Heart left ventricle (tissue), 16 donors: ENCODE measurements at regions not wholly inside any gene's neighbourhood (a gene's known extent, or its start where the extent isn't known, plus 50 kb on each side); places are given as distances from the start of the nearest gene placed in this dataset.
"Not testable (repeated sequence)": the region's sequence is repeated elsewhere in the genome, so short reads cannot be mapped to it uniquely, and the experiment has no call there.

Experiments used
- ATAC-seq, 4 donors: fragments of 200-7000 bp; cut with Tn5 transposase; one replicate each; pipeline ENCODE4 v1.9.1; 2020 to 2022; ENCODE audit warnings: moderate library complexity in 4 of 4, mild to moderate bottlenecking in 3 of 4, moderate number of reproducible peaks in 1 of 4
- DNase-seq, 5 donors: peaks; one replicate each; pipeline ENCODE4 v3.0.0-alpha.2; 2020
- H3K27ac ChIP-seq, 12 donors: fragments of 200-600 bp; sonication (generic) in 4 of 12; one replicate each; pipeline versions ENCODE4 v1.5.0 to v1.8.0; 2016 to 2022; ENCODE audit warnings: mild to moderate bottlenecking in 2 of 12
- H3K27me3 ChIP-seq, 9 donors: fragments of 200-600 bp; sonication (generic) in 2 of 9; one replicate each; pipeline versions ENCODE4 v1.5.1 to v1.8.0; 2016 to 2022; ENCODE audit warnings: mild to moderate bottlenecking in 3 of 9
- H3K36me3 ChIP-seq, 9 donors: fragments of 200-600 bp; sonication (generic) in 2 of 9; one replicate each; pipeline versions ENCODE4 v1.5.0 to v1.8.0; 2018 to 2022; ENCODE audit warnings: mild to moderate bottlenecking in 2 of 9
- H3K4me1 ChIP-seq, 12 donors: fragments of 200-600 bp; sonication (generic) in 4 of 12; one replicate each; pipeline versions ENCODE4 v1.5.0 to v1.8.0; 2016 to 2022; ENCODE audit warnings: mild to moderate bottlenecking in 3 of 12
- H3K4me3 ChIP-seq, 12 donors: fragments of 200-600 bp; sonication (generic) in 4 of 12; one replicate each; pipeline versions ENCODE4 v1.5.0 to v1.8.0; 2017 to 2022; ENCODE audit warnings: mild to moderate bottlenecking in 9 of 12, moderate library complexity in 4 of 12
- H3K9me3 ChIP-seq, 12 donors: fragments of 200-600 bp; sonication (generic) in 4 of 12; one replicate each; pipeline versions ENCODE4 v1.5.0 to v1.8.0; 2016 to 2022; ENCODE audit warnings: mild to moderate bottlenecking in 1 of 12
- POLR2A ChIP-seq, 2 donors: fragments of 450-650 bp; IDR thresholded peaks; one replicate each; pipeline ENCODE4 v1.6.1; 2017; ENCODE audit warnings: antibody characterized with exemption in 2 of 2, mild to moderate bottlenecking in 2 of 2, moderate library complexity in 2 of 2
- WGBS, 4 donors: extraction: QIAGEN DNeasy Blood & Tissue Kit in 2 of 4; methylation state at CpG; one replicate each; pipeline versions ENCODE4 v1.1.5 to v1.1.7; 2013 to 2018; 5-methylcytosine and 5-hydroxymethylcytosine counted together
- intact Hi-C, 10 donors: fragments of 100-400 bp; cut with DNase I; formaldehyde crosslinking; loops; one replicate each; pipeline versions ENCODE4 v1.11.1 to v1.14.2; 2022
- TF ChIP-seq, protein P1 (sequence below), 12 donors: fragments of 200-600 bp; sonication (generic) in 4 of 12; IDR thresholded peaks; one replicate each; pipeline versions ENCODE4 v1.5.0 to v1.8.0; 2018 to 2022; ENCODE audit warnings: antibody characterized with exemption in 12 of 12, mild to moderate bottlenecking in 5 of 12
- donor health status: ischemic (EF 13 %, LVEDD 7.1; RV severe dilation, severe dysfunction).
- donor health status: healthy with polysubstance abuse.
- donor health status: DM: no; HTN: yes; CAD: no.
- donor health status: DM: no; HTN: no; CAD: no.
- donor health status: ischemic (EF 25% LVEDD 6.9; RV normal size, moderate dysfunction).
- donor health status: ischemic (EF 25% LVEDD 5.7; RV mildly dilated, moderate dysfunction).
- donor health status: healthy.
- donor health status: DM: yes; HTN: yes; CAD: no.
- donor health status: ischemic (EF 35%, LVEDD 5.7; RV mildly dilated, moderate dysfunction).
- donor health status: nonischemic (EF 11% LVEDD 7.7; RV severe dilation, severe dysfunction).
- donor health status: DM: yes; HTN: yes; CAD: no.
- donor health status: PGD.
- donor health status: ischemic (EF 29% LVEDD 5.4; RV normal size, mild dysfunction).
- donor health status: nonischemic (EF 23%, LVEDD 6.1; RV moderate dilation, normal function).

DNA sequence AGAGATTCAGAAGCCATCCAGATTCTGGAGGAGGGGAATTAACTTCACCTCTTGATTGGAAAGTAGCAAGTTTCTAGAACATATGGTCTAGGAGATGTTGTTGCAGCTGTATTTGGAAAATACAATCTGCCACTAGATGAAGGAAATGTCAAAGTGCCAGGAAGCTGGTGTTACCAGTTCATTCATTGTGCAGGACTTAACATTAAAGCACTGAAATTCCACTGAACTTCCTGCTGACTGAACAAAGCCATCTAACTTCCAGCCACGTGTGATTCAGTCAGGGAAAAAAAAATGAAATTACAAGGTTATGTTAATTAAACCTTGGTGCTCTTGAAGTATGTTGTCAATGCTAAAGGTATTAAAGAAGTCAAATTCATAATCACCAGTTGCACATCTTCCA lies 321.5 kb upstream of the SASH1 start:
- intact Hi-C loops = loop anchor here in 1 of 10 donors (10.0 kb wide), 1 partner anchor 196 kb away; no protein-coding TSS in a partner anchor
- ATAC-seq = no peak
- Histone ChIP-seq H3K4me3 (no peak overlapping the region), H3K27me3 (no peaks in the 10 kb centered on the region), H3K36me3 (no peaks in the 10 kb centered on the region), H3K27ac (no peak overlapping the region), H3K9me3 (peaks cover 0 to 13% (median 0%) of the 10 kb centered on the region in 12 donors), H3K4me1 (no peaks in the 10 kb centered on the region)
- TF ChIP-seq, protein P1, sequence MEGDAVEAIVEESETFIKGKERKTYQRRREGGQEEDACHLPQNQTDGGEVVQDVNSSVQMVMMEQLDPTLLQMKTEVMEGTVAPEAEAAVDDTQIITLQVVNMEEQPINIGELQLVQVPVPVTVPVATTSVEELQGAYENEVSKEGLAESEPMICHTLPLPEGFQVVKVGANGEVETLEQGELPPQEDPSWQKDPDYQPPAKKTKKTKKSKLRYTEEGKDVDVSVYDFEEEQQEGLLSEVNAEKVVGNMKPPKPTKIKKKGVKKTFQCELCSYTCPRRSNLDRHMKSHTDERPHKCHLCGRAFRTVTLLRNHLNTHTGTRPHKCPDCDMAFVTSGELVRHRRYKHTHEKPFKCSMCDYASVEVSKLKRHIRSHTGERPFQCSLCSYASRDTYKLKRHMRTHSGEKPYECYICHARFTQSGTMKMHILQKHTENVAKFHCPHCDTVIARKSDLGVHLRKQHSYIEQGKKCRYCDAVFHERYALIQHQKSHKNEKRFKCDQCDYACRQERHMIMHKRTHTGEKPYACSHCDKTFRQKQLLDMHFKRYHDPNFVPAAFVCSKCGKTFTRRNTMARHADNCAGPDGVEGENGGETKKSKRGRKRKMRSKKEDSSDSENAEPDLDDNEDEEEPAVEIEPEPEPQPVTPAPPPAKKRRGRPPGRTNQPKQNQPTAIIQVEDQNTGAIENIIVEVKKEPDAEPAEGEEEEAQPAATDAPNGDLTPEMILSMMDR (IDR thresholded peaks at IDR 0.05) = no peak
- TF ChIP-seq POLR2A (IDR thresholded peaks at IDR 0.05) = no peak
- WGBS, 4 donors = 23 to 43% (median 37%) methylated on average over 1 of the region's 1 CpG
- DNase-seq = no peak

DNA sequence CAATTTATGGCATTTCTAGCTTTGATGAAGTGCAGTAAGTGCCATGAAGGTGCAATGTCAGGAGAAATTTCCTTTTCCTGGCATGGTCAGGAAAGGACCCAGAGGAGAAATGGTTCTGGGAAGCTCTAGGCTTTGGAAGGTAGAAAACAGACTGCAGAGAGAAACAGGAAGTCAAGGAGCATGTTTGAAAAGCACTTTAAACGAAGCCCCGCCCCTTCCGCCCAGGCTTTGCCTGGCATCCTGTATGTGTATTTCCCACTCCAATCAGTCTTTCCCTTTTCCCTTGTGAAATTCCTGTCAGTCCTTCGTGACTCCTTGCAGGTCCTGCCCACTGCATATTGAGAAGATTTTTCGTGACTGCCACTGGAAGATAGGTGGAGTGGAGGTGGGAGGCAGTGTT lies 320.9 kb upstream of the SASH1 start:
- no peak for DNase-seq
- Histone ChIP-seq H3K9me3 (peaks cover 0 to 13% (median 0%) of the 10 kb centered on the region in 12 donors), H3K4me1 (no peaks in the 10 kb centered on the region), H3K27ac (no peak overlapping the region), H3K36me3 (no peaks in the 10 kb centered on the region), H3K4me3 (no peak overlapping the region), H3K27me3 (no peaks in the 10 kb centered on the region)
- intact Hi-C loops = loop anchor here in 1 of 10 donors (10.0 kb wide), 1 partner anchor 197 kb away; no protein-coding TSS in a partner anchor
- TF ChIP-seq POLR2A (IDR thresholded peaks at IDR 0.05) = no peak
- TF ChIP-seq, protein P1 (IDR thresholded peaks at IDR 0.05) = no peak
- WGBS, 4 donors = 43 to 48% (median 47%) methylated on average over 5 of the region's 5 CpGs
- no peak for ATAC-seq

DNA sequence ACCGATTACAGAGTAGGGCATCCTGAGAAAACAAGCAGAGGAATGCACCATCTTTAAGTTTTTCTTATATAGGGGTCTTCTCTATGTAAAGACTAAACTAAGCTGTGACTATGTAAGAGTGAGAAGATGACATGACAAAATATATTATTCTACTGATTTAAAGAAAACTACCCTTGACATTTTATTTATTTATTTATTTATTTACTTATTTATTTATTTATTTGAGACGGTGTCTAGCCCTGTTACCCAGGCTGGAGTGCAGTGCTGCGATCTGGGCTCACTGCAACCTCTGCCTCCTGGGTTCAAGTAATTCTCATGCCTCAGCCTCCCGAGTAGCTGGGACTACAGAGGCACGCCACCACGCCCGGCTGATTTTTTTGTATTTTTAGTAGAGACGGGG lies 320.4 kb upstream of the SASH1 start:
- intact Hi-C loops = loop anchor here in 1 of 10 donors (10.0 kb wide), 1 partner anchor 197 kb away; no protein-coding TSS in a partner anchor
- peaks cover 0 to 13% (median 0%) of the 10 kb centered on the region in 12 donors for H3K9me3 ChIP-seq
- H3K27ac ChIP-seq, DNase-seq, H3K27me3 ChIP-seq, H3K4me3 ChIP-seq, H3K4me1 ChIP-seq, H3K36me3 ChIP-seq, ATAC-seq: not testable (repeated sequence)
- WGBS, 4 donors = 96% methylated on average over 8 of the region's 8 CpGs

DNA sequence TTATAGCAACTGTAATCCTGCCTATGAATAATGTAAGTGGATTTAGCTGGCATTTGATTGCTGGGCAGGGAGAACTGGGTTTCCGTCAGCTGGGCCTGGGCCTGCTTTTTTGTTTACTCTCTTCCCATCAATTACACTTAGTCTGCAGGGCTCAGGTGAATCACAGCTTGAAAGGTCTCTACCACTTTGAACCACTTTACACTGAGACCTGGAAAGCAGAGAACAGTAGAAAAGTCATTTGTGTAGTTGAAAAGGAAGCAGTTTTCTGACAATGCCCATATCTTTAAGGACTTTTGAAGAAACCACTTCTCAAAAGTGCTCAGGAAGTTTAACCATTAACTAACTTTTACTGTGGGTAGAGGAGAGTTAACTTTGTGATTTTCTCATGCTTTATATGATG lies 315.4 kb upstream of the SASH1 start:
- TF ChIP-seq, protein P1 (IDR thresholded peaks at IDR 0.05) = no peak
- no peak for TF ChIP-seq POLR2A (IDR thresholded peaks at IDR 0.05)
- 33 to 63% (median 55%) methylated on average over 1 of the region's 1 CpG for WGBS, 4 donors
- no peak for ATAC-seq
- no peak overlapping the region for H3K4me3 ChIP-seq
- no peaks in the 10 kb centered on the region for H3K4me1 ChIP-seq
- H3K9me3 ChIP-seq = peaks cover 0 to 13% (median 0%) of the 10 kb centered on the region in 12 donors
- H3K27me3 ChIP-seq = no peaks in the 10 kb centered on the region
- H3K36me3 ChIP-seq = no peaks in the 10 kb centered on the region
- no peak for DNase-seq
- intact Hi-C loops = loop anchor here in 1 of 10 donors (10.0 kb wide), 1 partner anchor 202 kb away; no protein-coding TSS in a partner anchor
- H3K27ac ChIP-seq = no peak overlapping the region

DNA sequence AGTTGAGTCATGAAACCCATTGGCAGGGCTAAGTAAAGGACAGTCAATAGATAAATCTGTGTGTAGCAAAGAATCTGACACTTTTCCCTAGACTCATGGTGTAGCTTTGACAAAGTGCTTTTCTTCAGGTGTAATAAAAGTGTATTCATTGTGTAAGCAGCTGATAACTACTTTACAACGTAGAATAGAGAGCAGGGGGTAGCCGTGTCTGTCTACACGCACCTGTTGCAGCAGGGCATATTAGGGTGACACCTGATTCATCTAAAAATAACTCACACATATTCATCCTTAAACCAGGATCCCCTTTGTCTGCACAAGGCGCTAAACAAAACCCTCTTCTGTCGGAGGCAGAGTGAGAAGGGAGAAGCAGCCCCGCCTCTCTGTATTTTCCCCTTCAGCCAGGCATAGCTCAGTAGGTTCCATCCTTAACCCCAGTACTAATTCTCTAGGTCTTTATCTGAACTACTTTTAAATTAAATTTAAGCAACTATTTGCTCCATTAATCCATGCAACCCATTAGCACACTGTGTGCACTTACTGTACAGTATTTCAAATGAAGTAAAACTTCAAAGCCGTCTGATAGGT lies 306.7 kb upstream of the SASH1 start:
- no peak for DNase-seq
- intact Hi-C loops = no loop called here
- no peak for TF ChIP-seq POLR2A (IDR thresholded peaks at IDR 0.05)
- TF ChIP-seq, protein P1 (IDR thresholded peaks at IDR 0.05) = no peak
- no peak for ATAC-seq
- WGBS, 4 donors = 82 to 90% (median 85%) methylated on average over 7 of the region's 7 CpGs
- H3K27ac ChIP-seq = no peak overlapping the region
- H3K9me3 ChIP-seq = no peaks in the 10 kb centered on the region
- no peaks in the 10 kb centered on the region for H3K4me1 ChIP-seq
- no peaks in the 10 kb centered on the region for H3K27me3 ChIP-seq
- no peaks in the 10 kb centered on the region for H3K36me3 ChIP-seq
- no peak overlapping the region for H3K4me3 ChIP-seq
